ENCODE measurements at regions not wholly inside any gene's neighbourhood (a gene's known extent, or its start where the extent isn't known, plus 50 kb on each side); places are given as distances from the start of the nearest gene placed in this dataset.

GRCh38 chr16:5314377-5314776 is 216.8 kb upstream of the EEF2KMT start:
- TF ChIP-seq MAX (IDR thresholded peaks at IDR 0.05; ENCODE audit: low read depth, low read length) (no peak), CTCF (IDR thresholded peaks at IDR 0.05; ENCODE audit: low read depth, low read length) (no peak), MYC (IDR thresholded peaks at IDR 0.05; ENCODE audit: low read depth, low read length) (no peak), POLR2A (IDR thresholded peaks at IDR 0.05; ENCODE audit: extremely low read depth, insufficient read length) (no peak)
- H3K4me3 ChIP-seq (ENCODE audit: low read depth, low read length) = no peak overlapping the region
- DNase-seq (ENCODE audit: low read depth) = no peak

- TF ChIP-seq POLR2A (IDR thresholded peaks at IDR 0.05; ENCODE audit: extremely low read depth, insufficient read length) (no peak), MAX (IDR thresholded peaks at IDR 0.05; ENCODE audit: low read depth, low read length) (no peak), MYC (IDR thresholded peaks at IDR 0.05; ENCODE audit: low read depth, low read length) (no peak), CTCF (IDR thresholded peaks at IDR 0.05; ENCODE audit: low read depth, low read length) (no peak)
- no peak overlapping the region for H3K4me3 ChIP-seq (ENCODE audit: low read depth, low read length)
- no peak for DNase-seq (ENCODE audit: low read depth)
Measured at GRCh38 chr16:5309946-5310611, 212.5 kb upstream of the EEF2KMT start.

- no peak for TF ChIP-seq MYC (IDR thresholded peaks at IDR 0.05; ENCODE audit: low read depth, low read length)
- TF ChIP-seq POLR2A (IDR thresholded peaks at IDR 0.05; ENCODE audit: extremely low read depth, insufficient read length) = no peak
- no peak for TF ChIP-seq CTCF (IDR thresholded peaks at IDR 0.05; ENCODE audit: low read depth, low read length)
- no peak for TF ChIP-seq MAX (IDR thresholded peaks at IDR 0.05; ENCODE audit: low read depth, low read length)
- no peak overlapping the region for H3K4me3 ChIP-seq (ENCODE audit: low read depth, low read length)
- DNase-seq (ENCODE audit: low read depth) = no peak
Measured at GRCh38 chr16:5305023-5305422, 207.4 kb upstream of the EEF2KMT start.

GRCh38 chr16:5302372-5303114 is 204.9 kb upstream of the EEF2KMT start:
- DNase-seq (ENCODE audit: low read depth) = no peak
- TF ChIP-seq CTCF (IDR thresholded peaks at IDR 0.05; ENCODE audit: low read depth, low read length) (no peak), POLR2A (IDR thresholded peaks at IDR 0.05; ENCODE audit: extremely low read depth, insufficient read length) (no peak), MAX (IDR thresholded peaks at IDR 0.05; ENCODE audit: low read depth, low read length) (no peak), MYC (IDR thresholded peaks at IDR 0.05; ENCODE audit: low read depth, low read length) (no peak)
- no peak overlapping the region for H3K4me3 ChIP-seq (ENCODE audit: low read depth, low read length)

GRCh38 chr16:5298202-5298601 is 200.6 kb upstream of the EEF2KMT start:
- no peak overlapping the region for H3K4me3 ChIP-seq (ENCODE audit: low read depth, low read length)
- no peak for DNase-seq (ENCODE audit: low read depth)
- no peak for TF ChIP-seq POLR2A (IDR thresholded peaks at IDR 0.05; ENCODE audit: extremely low read depth, insufficient read length)
- TF ChIP-seq CTCF (IDR thresholded peaks at IDR 0.05; ENCODE audit: low read depth, low read length) = no peak
- TF ChIP-seq MYC (IDR thresholded peaks at IDR 0.05; ENCODE audit: low read depth, low read length) = no peak
- TF ChIP-seq MAX (IDR thresholded peaks at IDR 0.05; ENCODE audit: low read depth, low read length) = no peak
